ENCODE measurements at regions not wholly inside any gene's neighbourhood (a gene's known extent, or its start where the extent isn't known, plus 50 kb on each side); places are given as distances from the start of the nearest gene placed in this dataset.
"Not testable (repeated sequence)": the region's sequence is repeated elsewhere in the genome, so short reads cannot be mapped to it uniquely, and the experiment has no call there.

DNA sequence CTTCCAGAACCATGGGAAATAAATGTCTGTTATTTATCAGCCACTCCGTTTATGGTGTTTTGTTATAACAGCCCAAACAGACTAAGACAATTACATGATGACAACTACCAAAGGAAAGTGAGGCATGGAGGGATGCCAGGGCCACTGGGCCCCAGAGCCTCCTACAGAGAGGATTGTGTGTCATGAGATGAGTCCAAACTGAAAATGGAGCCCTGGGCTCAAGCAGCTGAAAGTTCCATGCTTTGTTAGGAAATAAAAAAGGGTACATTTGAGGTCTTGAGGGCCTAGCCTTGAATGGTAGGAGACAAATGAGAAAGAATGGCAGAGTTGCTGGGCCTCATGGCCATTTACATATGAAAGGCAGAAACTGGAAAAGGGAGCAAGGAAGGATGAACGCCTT lies 586.5 kb downstream of the CETN3 start:
- no peaks in the 10 kb centered on the region for H3K27me3 ChIP-seq (ENCODE audit: control insufficient read depth in 1 of 2, insufficient read depth in 2 of 2, low read length in 1 of 2)
- WGBS, 2 donors = 88 to 89% methylated on average over 2 of the region's 2 CpGs
- H3K9me3 ChIP-seq (ENCODE audit: control insufficient read depth, low read length) = no peaks in the 10 kb centered on the region
- intact Hi-C loops (cut with DNase I) = no loop called here
- no peak for ATAC-seq (ENCODE audit: low FRiP score)
- H3K4me3 ChIP-seq (ENCODE audit: low read length in 2 of 2) = no peak overlapping the region
- H3K27ac ChIP-seq (ENCODE audit: low read depth in 1 of 2, low read length in 2 of 2) = no peak overlapping the region
- no peaks in the 10 kb centered on the region for H3K4me1 ChIP-seq (ENCODE audit: control insufficient read depth in 1 of 2, insufficient read depth in 2 of 2, low read length in 2 of 2)
- H3K36me3 ChIP-seq (ENCODE audit: control insufficient read depth in 1 of 2, insufficient read depth in 2 of 2, low read length in 1 of 2) = no peaks in the 10 kb centered on the region
- no peak for DNase-seq

DNA sequence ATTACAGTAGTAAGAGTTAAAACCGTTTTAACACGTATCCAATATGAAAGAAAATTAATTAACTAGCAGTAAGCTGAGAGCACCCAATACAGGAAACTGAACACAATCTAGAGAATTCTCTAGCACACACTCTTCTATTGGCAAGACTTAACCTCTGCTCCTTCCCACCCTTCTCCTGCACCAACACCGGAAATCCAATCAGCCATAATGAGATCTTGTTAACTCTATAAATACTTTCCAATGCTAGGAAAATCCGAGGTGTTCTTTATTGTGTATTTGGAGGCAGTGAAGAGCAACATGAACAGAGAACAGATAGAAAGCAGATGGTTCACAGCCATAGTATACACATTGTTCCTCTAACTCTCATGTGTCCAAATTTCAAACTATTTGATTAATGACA lies 591.7 kb downstream of the CETN3 start:
- Histone ChIP-seq H3K9me3 (ENCODE audit: control insufficient read depth, low read length) (no peaks in the 10 kb centered on the region), H3K4me1 (ENCODE audit: control insufficient read depth in 1 of 2, insufficient read depth in 2 of 2, low read length in 2 of 2) (no peaks in the 10 kb centered on the region), H3K27me3 (ENCODE audit: control insufficient read depth in 1 of 2, insufficient read depth in 2 of 2, low read length in 1 of 2) (no peaks in the 10 kb centered on the region), H3K27ac (ENCODE audit: low read depth in 1 of 2, low read length in 2 of 2) (no peak overlapping the region), H3K36me3 (ENCODE audit: control insufficient read depth in 1 of 2, insufficient read depth in 2 of 2, low read length in 1 of 2) (no peaks in the 10 kb centered on the region), H3K4me3 (ENCODE audit: low read length in 2 of 2) (no peak overlapping the region)
- 69 to 75% methylated on average over 4 of the region's 4 CpGs for WGBS, 2 donors
- intact Hi-C loops (cut with DNase I) = no loop called here
- DNase-seq = no peak
- no peak for ATAC-seq (ENCODE audit: low FRiP score)

DNA sequence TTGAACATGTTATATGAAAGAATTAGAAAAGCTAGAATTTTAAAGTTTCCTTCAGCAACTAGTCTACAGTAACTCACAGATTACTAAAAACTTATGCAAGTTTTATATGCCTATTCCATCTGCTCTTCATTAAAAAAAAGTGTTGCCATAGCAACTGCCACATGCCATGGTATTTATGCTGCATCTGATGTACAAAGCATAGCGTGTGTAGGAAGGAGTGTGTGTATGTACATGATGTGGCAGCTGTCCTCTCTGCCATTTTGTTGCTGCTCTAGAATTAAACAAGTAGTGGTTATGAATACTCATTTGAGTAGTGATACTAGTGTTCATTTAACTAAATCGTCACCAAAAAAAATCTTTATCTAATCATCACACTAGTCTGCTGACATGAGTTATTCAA lies 593.5 kb downstream of the CETN3 start:
- H3K27me3 ChIP-seq (ENCODE audit: control insufficient read depth in 1 of 2, insufficient read depth in 2 of 2, low read length in 1 of 2) = no peaks in the 10 kb centered on the region
- H3K27ac ChIP-seq (ENCODE audit: low read depth in 1 of 2, low read length in 2 of 2) = no peak overlapping the region
- WGBS, 2 donors = 72 to 74% methylated on average over 2 of the region's 2 CpGs
- intact Hi-C loops (cut with DNase I) = no loop called here
- DNase-seq = no peak
- H3K9me3 ChIP-seq (ENCODE audit: control insufficient read depth, low read length) = no peaks in the 10 kb centered on the region
- H3K4me1 ChIP-seq (ENCODE audit: control insufficient read depth in 1 of 2, insufficient read depth in 2 of 2, low read length in 2 of 2) = no peaks in the 10 kb centered on the region
- H3K4me3 ChIP-seq (ENCODE audit: low read length in 2 of 2) = no peak overlapping the region
- no peaks in the 10 kb centered on the region for H3K36me3 ChIP-seq (ENCODE audit: control insufficient read depth in 1 of 2, insufficient read depth in 2 of 2, low read length in 1 of 2)
- no peak for ATAC-seq (ENCODE audit: low FRiP score)

DNA sequence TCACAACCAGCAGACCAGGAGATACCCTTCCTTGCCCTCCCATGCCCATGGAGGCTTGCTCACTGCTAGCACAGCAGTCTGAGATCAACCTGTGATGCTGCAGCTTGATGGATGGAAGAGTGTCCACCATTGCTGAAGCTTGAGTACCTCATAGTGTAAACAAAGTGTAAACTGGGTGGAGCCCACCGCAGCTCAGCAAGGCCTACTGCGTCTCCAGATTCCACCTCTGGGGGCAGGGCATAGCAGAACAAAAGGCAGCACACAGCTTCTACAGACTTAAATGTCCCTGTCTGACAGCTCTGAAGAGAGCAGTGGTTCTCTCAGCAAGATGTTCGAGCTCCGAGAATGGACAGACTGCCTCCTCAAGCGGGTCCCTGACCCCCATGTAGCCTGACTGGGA lies 608.8 kb downstream of the CETN3 start:
- intact Hi-C loops (cut with DNase I); H3K36me3 ChIP-seq (ENCODE audit: control insufficient read depth in 1 of 2, insufficient read depth in 2 of 2, low read length in 1 of 2); H3K27ac ChIP-seq (ENCODE audit: low read depth in 1 of 2, low read length in 2 of 2); DNase-seq; ATAC-seq (ENCODE audit: low FRiP score); H3K4me3 ChIP-seq (ENCODE audit: low read length in 2 of 2); H3K9me3 ChIP-seq (ENCODE audit: control insufficient read depth, low read length); H3K4me1 ChIP-seq (ENCODE audit: control insufficient read depth in 1 of 2, insufficient read depth in 2 of 2, low read length in 2 of 2); H3K27me3 ChIP-seq (ENCODE audit: control insufficient read depth in 1 of 2, insufficient read depth in 2 of 2, low read length in 1 of 2): not testable (repeated sequence)
- WGBS, 2 donors = 91 to 92% methylated on average over 5 of the region's 5 CpGs

DNA sequence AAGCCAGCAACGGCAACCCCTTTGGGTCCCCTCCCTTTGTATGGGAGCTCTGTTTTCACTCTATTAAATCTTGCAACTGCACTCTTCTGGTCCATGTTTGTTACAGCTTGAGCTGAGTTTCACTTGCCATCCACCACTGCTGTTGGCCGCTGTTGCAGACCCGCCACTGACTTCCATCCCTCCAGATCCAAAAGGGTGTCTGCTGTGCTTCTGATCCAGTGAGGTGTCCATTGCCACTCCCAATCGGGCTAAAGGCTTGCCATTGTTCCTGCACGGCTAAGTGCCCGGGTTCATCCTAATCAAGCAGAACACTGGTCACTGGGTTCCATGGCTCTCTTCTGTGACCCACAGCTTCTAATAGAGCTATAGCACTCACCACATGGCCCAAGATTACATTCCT lies 615.1 kb downstream of the CETN3 start:
- H3K27me3 ChIP-seq (ENCODE audit: control insufficient read depth in 1 of 2, insufficient read depth in 2 of 2, low read length in 1 of 2); ATAC-seq (ENCODE audit: low FRiP score); H3K9me3 ChIP-seq (ENCODE audit: control insufficient read depth, low read length); H3K27ac ChIP-seq (ENCODE audit: low read depth in 1 of 2, low read length in 2 of 2); H3K36me3 ChIP-seq (ENCODE audit: control insufficient read depth in 1 of 2, insufficient read depth in 2 of 2, low read length in 1 of 2); intact Hi-C loops (cut with DNase I); H3K4me1 ChIP-seq (ENCODE audit: control insufficient read depth in 1 of 2, insufficient read depth in 2 of 2, low read length in 2 of 2); H3K4me3 ChIP-seq (ENCODE audit: low read length in 2 of 2); DNase-seq: not testable (repeated sequence)
- 95% methylated on average over 6 of the region's 6 CpGs for WGBS, 2 donors

DNA sequence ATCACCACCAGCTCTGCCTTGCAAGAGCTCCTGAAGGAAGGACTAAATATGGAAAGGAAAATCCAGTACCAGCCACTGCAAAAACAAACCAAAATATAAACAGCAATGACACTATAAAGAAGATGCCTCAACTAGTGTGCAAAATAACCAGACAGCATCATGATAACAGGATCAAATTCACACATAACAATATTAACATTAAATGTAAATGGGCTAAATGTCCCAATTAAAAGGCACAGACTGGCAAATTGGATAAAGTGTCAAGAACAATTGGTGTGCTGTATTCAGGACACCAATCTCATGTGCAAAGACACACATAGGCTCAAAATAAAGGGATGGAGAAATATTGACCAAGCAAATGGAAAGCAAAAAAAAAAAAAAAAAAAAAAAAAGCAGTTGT lies 629.8 kb downstream of the CETN3 start:
- H3K36me3 ChIP-seq (ENCODE audit: control insufficient read depth in 1 of 2, insufficient read depth in 2 of 2, low read length in 1 of 2); H3K9me3 ChIP-seq (ENCODE audit: control insufficient read depth, low read length); H3K4me3 ChIP-seq (ENCODE audit: low read length in 2 of 2); DNase-seq; H3K27ac ChIP-seq (ENCODE audit: low read depth in 1 of 2, low read length in 2 of 2); H3K4me1 ChIP-seq (ENCODE audit: control insufficient read depth in 1 of 2, insufficient read depth in 2 of 2, low read length in 2 of 2); intact Hi-C loops (cut with DNase I); H3K27me3 ChIP-seq (ENCODE audit: control insufficient read depth in 1 of 2, insufficient read depth in 2 of 2, low read length in 1 of 2); ATAC-seq (ENCODE audit: low FRiP score): not testable (repeated sequence)

DNA sequence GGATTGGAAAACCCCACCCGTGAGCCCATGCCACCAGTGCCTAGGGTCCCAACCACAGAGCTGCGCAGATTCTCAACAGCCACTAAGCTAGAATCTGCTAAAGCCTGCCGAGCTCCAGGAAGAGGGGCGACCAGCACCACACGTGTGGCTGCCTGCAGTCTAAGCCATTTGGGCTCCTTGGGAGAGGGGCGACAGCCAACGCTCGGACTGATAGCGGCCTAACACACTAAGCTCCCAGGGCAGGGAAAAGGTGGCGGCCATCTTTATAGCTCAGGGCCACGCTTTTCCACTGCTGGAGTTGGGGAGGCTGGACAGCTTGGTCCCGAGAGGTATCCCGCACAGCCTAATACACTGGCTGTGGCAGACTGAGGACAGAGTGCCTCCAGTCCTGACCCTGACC lies 631.8 kb downstream of the CETN3 start:
- Histone ChIP-seq H3K4me1 (ENCODE audit: control insufficient read depth in 1 of 2, insufficient read depth in 2 of 2, low read length in 2 of 2) (no peaks in the 10 kb centered on the region), H3K9me3 (ENCODE audit: control insufficient read depth, low read length) (peaks cover 1% of the 10 kb centered on the region), H3K27ac (ENCODE audit: low read depth in 1 of 2, low read length in 2 of 2) (no peak overlapping the region), H3K36me3 (ENCODE audit: control insufficient read depth in 1 of 2, insufficient read depth in 2 of 2, low read length in 1 of 2) (no peaks in the 10 kb centered on the region), H3K4me3 (ENCODE audit: low read length in 2 of 2) (no peak overlapping the region), H3K27me3 (ENCODE audit: control insufficient read depth in 1 of 2, insufficient read depth in 2 of 2, low read length in 1 of 2) (no peaks in the 10 kb centered on the region)
- DNase-seq (peak in 1 of 2 donors; percentile 32), ATAC-seq (ENCODE audit: low FRiP score) (peak; percentile 33)
- intact Hi-C loops (cut with DNase I) = no loop called here
- WGBS, 2 donors = 97 to 98% methylated on average over 13 of the region's 13 CpGs

DNA sequence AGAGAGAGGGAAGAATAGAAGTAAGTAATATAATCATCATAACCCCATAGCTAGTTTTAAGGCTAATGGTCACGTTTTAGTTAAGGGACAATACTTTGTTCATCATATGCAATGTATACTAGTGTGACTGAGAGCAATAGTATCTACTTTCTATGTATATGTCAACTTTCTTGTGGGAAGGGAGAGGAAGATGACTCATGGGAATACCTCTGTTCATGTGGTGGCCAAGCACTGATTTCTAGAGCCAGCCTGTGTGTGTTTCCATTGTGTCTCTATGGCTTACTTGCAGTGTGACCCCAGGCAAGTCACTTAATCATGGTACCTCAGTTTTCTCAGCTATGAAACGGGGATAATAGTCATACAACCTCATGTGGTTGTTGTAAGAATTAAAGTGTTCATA lies 639.6 kb downstream of the CETN3 start:
- Histone ChIP-seq H3K36me3 (ENCODE audit: control insufficient read depth in 1 of 2, insufficient read depth in 2 of 2, low read length in 1 of 2) (no peaks in the 10 kb centered on the region), H3K4me1 (ENCODE audit: control insufficient read depth in 1 of 2, insufficient read depth in 2 of 2, low read length in 2 of 2) (no peaks in the 10 kb centered on the region), H3K4me3 (ENCODE audit: low read length in 2 of 2) (no peak overlapping the region), H3K27ac (ENCODE audit: low read depth in 1 of 2, low read length in 2 of 2) (no peak overlapping the region), H3K27me3 (ENCODE audit: control insufficient read depth in 1 of 2, insufficient read depth in 2 of 2, low read length in 1 of 2) (no peaks in the 10 kb centered on the region), H3K9me3 (ENCODE audit: control insufficient read depth, low read length) (no peaks in the 10 kb centered on the region)
- intact Hi-C loops (cut with DNase I) = no loop called here
- no peak for DNase-seq
- WGBS, 2 donors = 84 to 90% methylated on average over 2 of the region's 2 CpGs
- ATAC-seq (ENCODE audit: low FRiP score) = no peak

DNA sequence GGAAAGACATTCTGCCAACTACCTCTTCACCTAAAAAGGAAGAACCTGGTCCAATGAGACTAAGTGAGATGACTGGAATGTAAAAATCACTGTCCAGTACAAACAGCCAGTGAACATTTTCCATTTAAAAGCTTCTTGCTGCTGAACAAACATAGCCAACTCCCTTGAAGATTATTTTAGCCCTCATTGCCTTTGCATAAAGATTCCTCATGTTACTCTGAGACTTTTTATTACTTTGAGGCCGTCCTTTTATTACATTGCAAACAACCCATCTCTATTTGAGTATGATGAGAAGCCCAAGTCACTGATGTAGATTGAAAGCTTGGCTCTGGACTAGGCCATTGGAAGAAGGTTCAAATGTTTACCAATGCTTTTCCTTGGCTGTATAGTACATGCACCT lies 649.8 kb downstream of the CETN3 start:
- no peaks in the 10 kb centered on the region for H3K9me3 ChIP-seq (ENCODE audit: control insufficient read depth, low read length)
- WGBS, 2 donors = 3 to 7% methylated on average over 1 of the region's 1 CpG
- no peaks in the 10 kb centered on the region for H3K27me3 ChIP-seq (ENCODE audit: control insufficient read depth in 1 of 2, insufficient read depth in 2 of 2, low read length in 1 of 2)
- intact Hi-C loops (cut with DNase I) = no loop called here
- no peaks in the 10 kb centered on the region for H3K36me3 ChIP-seq (ENCODE audit: control insufficient read depth in 1 of 2, insufficient read depth in 2 of 2, low read length in 1 of 2)
- H3K4me1 ChIP-seq (ENCODE audit: control insufficient read depth in 1 of 2, insufficient read depth in 2 of 2, low read length in 2 of 2) = peaks cover 6 to 8% of the 10 kb centered on the region in 2 donors
- peak overlapping the region; percentile 10 to 82 for H3K27ac ChIP-seq (ENCODE audit: low read depth in 1 of 2, low read length in 2 of 2)
- no peak overlapping the region for H3K4me3 ChIP-seq (ENCODE audit: low read length in 2 of 2)
- DNase-seq (no peak), ATAC-seq (ENCODE audit: low FRiP score) (no peak)
